Immature natural killer cell (primary cell): ENCODE measurements at regions not wholly inside any gene's neighbourhood (a gene's known extent, or its start where the extent isn't known, plus 50 kb on each side); places are given as distances from the start of the nearest gene placed in this dataset.

Experiments used
- DNase-seq, 3 donors: peaks; one replicate each; pipeline ENCODE4 v3.0.0; 2022; ENCODE audit warnings: mixed read lengths in 1 of 3
- H3K27ac Mint-ChIP-seq, 6 donors: one replicate each; pipeline ENCODE4 v1.8.0; 2020; ENCODE audit warnings: mixed read lengths in 6 of 6, mild to moderate bottlenecking in 5 of 6, inconsistent platforms in 4 of 6, moderate library complexity in 3 of 6
- H3K27me3 Mint-ChIP-seq, 3 donors: one replicate each; pipeline ENCODE4 v1.8.0; 2020 to 2021; ENCODE audit warnings: low read depth in 3 of 3, mild to moderate bottlenecking in 3 of 3, mixed read lengths in 3 of 3, moderate library complexity in 3 of 3, inconsistent platforms in 1 of 3
- H3K36me3 Mint-ChIP-seq, 3 donors: one replicate each; pipeline ENCODE4 v1.8.0; 2020; ENCODE audit warnings: mixed read lengths in 3 of 3, inconsistent platforms in 2 of 3, mild to moderate bottlenecking in 2 of 3
- H3K4me1 Mint-ChIP-seq, 2 donors: one replicate each; pipeline ENCODE4 v1.8.0; 2020; ENCODE audit warnings: inconsistent platforms in 2 of 2, mild to moderate bottlenecking in 2 of 2, mixed read lengths in 2 of 2, moderate library complexity in 1 of 2
- H3K4me3 Mint-ChIP-seq, 5 donors: one replicate each; pipeline ENCODE4 v1.8.0; 2020; ENCODE audit warnings: mild to moderate bottlenecking in 5 of 5, mixed read lengths in 5 of 5, inconsistent platforms in 3 of 5, moderate library complexity in 3 of 5
- H3K9me3 Mint-ChIP-seq, 6 donors: one replicate each; pipeline ENCODE4 v1.8.0; 2020; ENCODE audit warnings: mild to moderate bottlenecking in 6 of 6, mixed read lengths in 6 of 6, inconsistent platforms in 4 of 6, moderate library complexity in 3 of 6

GRCh38 chr4:35965300-35965699 lies 279.0 kb downstream of the ARAP2 start:
- Mint-ChIP-seq H3K27me3 (peaks cover 1 to 2% (median 2%) of the 10 kb centered on the region in 3 donors), H3K27ac (no peak overlapping the region), H3K4me3 (no peak overlapping the region), H3K36me3 (peaks cover 0 to 8% (median 4%) of the 10 kb centered on the region in 3 donors), H3K9me3 (no peaks in the 10 kb centered on the region), H3K4me1 (peaks cover 11 to 13% of the 10 kb centered on the region in 2 donors)
- no peak for DNase-seq

- DNase-seq = no peak
- Mint-ChIP-seq H3K27ac (no peak overlapping the region), H3K4me1 (peaks cover 10% of the 10 kb centered on the region in 2 donors), H3K9me3 (no peaks in the 10 kb centered on the region), H3K36me3 (peaks cover 0 to 12% (median 4%) of the 10 kb centered on the region in 3 donors), H3K4me3 (no peak overlapping the region), H3K27me3 (peaks cover 1 to 2% (median 2%) of the 10 kb centered on the region in 3 donors)
Measured at GRCh38 chr4:35966566-35966965, 277.7 kb downstream of the ARAP2 start.

GRCh38 chr4:35970366-35970960 lies 273.9 kb downstream of the ARAP2 start:
- DNase-seq = no peak
- H3K36me3 Mint-ChIP-seq = peaks cover 0 to 12% (median 0%) of the 10 kb centered on the region in 3 donors
- no peak overlapping the region for H3K4me3 Mint-ChIP-seq
- H3K9me3 Mint-ChIP-seq = no peaks in the 10 kb centered on the region
- H3K4me1 Mint-ChIP-seq = no peaks in the 10 kb centered on the region
- no peak overlapping the region for H3K27ac Mint-ChIP-seq
- peaks cover 0 to 1% (median 0%) of the 10 kb centered on the region in 3 donors for H3K27me3 Mint-ChIP-seq

GRCh38 chr4:35972814-35973213 lies 271.5 kb downstream of the ARAP2 start:
- no peak overlapping the region for H3K27ac Mint-ChIP-seq
- H3K4me3 Mint-ChIP-seq = no peak overlapping the region
- no peak for DNase-seq
- H3K4me1 Mint-ChIP-seq = no peaks in the 10 kb centered on the region
- no peaks in the 10 kb centered on the region for H3K27me3 Mint-ChIP-seq
- H3K9me3 Mint-ChIP-seq = no peaks in the 10 kb centered on the region
- peaks cover 0 to 12% (median 0%) of the 10 kb centered on the region in 3 donors for H3K36me3 Mint-ChIP-seq

- no peaks in the 10 kb centered on the region for H3K9me3 Mint-ChIP-seq
- no peaks in the 10 kb centered on the region for H3K4me1 Mint-ChIP-seq
- no peak overlapping the region for H3K27ac Mint-ChIP-seq
- no peak for DNase-seq
- H3K27me3 Mint-ChIP-seq = no peaks in the 10 kb centered on the region
- H3K4me3 Mint-ChIP-seq = no peak overlapping the region
- peaks cover 5 to 20% (median 6%) of the 10 kb centered on the region in 3 donors for H3K36me3 Mint-ChIP-seq
Measured at GRCh38 chr4:35975617-35976355, 268.5 kb downstream of the ARAP2 start.

GRCh38 chr4:35978551-35978950 lies 265.8 kb downstream of the ARAP2 start:
- Mint-ChIP-seq H3K36me3 (peaks cover 9 to 34% (median 15%) of the 10 kb centered on the region in 3 donors), H3K27me3 (no peaks in the 10 kb centered on the region), H3K9me3 (no peaks in the 10 kb centered on the region), H3K27ac (no peak overlapping the region), H3K4me1 (peaks cover 4 to 7% of the 10 kb centered on the region in 2 donors), H3K4me3 (no peak overlapping the region)
- no peak for DNase-seq

GRCh38 chr4:35982318-35982717 lies 262.0 kb downstream of the ARAP2 start:
- Mint-ChIP-seq H3K27me3 (peaks cover 0 to 4% (median 0%) of the 10 kb centered on the region in 3 donors), H3K4me1 (peaks cover 4 to 7% of the 10 kb centered on the region in 2 donors), H3K27ac (no peak overlapping the region), H3K9me3 (peaks cover 0 to 1% (median 0%) of the 10 kb centered on the region in 6 donors), H3K4me3 (no peak overlapping the region), H3K36me3 (peaks cover 9 to 37% (median 24%) of the 10 kb centered on the region in 3 donors)
- DNase-seq = no peak

- Mint-ChIP-seq H3K4me1 (peaks cover under 1 to 3% of the 10 kb centered on the region in 2 donors), H3K27me3 (peaks cover 0 to 4% (median 0%) of the 10 kb centered on the region in 3 donors), H3K27ac (no peak overlapping the region), H3K36me3 (peaks cover 5 to 25% (median 18%) of the 10 kb centered on the region in 3 donors), H3K4me3 (no peak overlapping the region), H3K9me3 (peaks cover 0 to 8% (median 0%) of the 10 kb centered on the region in 6 donors)
- DNase-seq = no peak
Measured at GRCh38 chr4:35986537-35986936, 257.8 kb downstream of the ARAP2 start.

- Mint-ChIP-seq H3K27ac (no peak overlapping the region), H3K4me1 (no peaks in the 10 kb centered on the region), H3K27me3 (no peaks in the 10 kb centered on the region), H3K36me3 (peaks cover 0 to 7% (median 0%) of the 10 kb centered on the region in 3 donors), H3K9me3 (peaks cover 0 to 4% (median 0%) of the 10 kb centered on the region in 6 donors), H3K4me3 (no peak overlapping the region)
- no peak for DNase-seq
Measured at GRCh38 chr4:35993606-35994005, 250.7 kb downstream of the ARAP2 start.

- no peak for DNase-seq
- H3K27ac Mint-ChIP-seq = no peak overlapping the region
- H3K9me3 Mint-ChIP-seq = no peaks in the 10 kb centered on the region
- no peaks in the 10 kb centered on the region for H3K27me3 Mint-ChIP-seq
- H3K4me3 Mint-ChIP-seq = no peak overlapping the region
- H3K36me3 Mint-ChIP-seq = peaks cover 8 to 24% (median 20%) of the 10 kb centered on the region in 3 donors
- no peaks in the 10 kb centered on the region for H3K4me1 Mint-ChIP-seq
Measured at GRCh38 chr4:36000941-36001557, 243.3 kb downstream of the ARAP2 start.

GRCh38 chr4:36003051-36003450 lies 241.3 kb downstream of the ARAP2 start:
- Mint-ChIP-seq H3K9me3 (no peaks in the 10 kb centered on the region), H3K27ac (no peak overlapping the region), H3K4me1 (no peaks in the 10 kb centered on the region), H3K27me3 (no peaks in the 10 kb centered on the region), H3K36me3 (peaks cover 11 to 31% (median 24%) of the 10 kb centered on the region in 3 donors), H3K4me3 (no peak overlapping the region)
- no peak for DNase-seq

- no peaks in the 10 kb centered on the region for H3K9me3 Mint-ChIP-seq
- H3K27me3 Mint-ChIP-seq = no peaks in the 10 kb centered on the region
- no peak for DNase-seq
- peaks cover 11 to 41% (median 31%) of the 10 kb centered on the region in 3 donors for H3K36me3 Mint-ChIP-seq
- H3K4me3 Mint-ChIP-seq = no peak overlapping the region
- H3K27ac Mint-ChIP-seq = no peak overlapping the region
- no peaks in the 10 kb centered on the region for H3K4me1 Mint-ChIP-seq
Measured at GRCh38 chr4:36004204-36004851, 240.0 kb downstream of the ARAP2 start.

- Mint-ChIP-seq H3K27ac (no peak overlapping the region), H3K9me3 (no peaks in the 10 kb centered on the region), H3K4me3 (no peak overlapping the region), H3K4me1 (no peaks in the 10 kb centered on the region), H3K27me3 (no peaks in the 10 kb centered on the region), H3K36me3 (peaks cover 11 to 36% (median 31%) of the 10 kb centered on the region in 3 donors)
- DNase-seq = no peak
Measured at GRCh38 chr4:36006226-36006625, 238.1 kb downstream of the ARAP2 start.
